ENCODE measurements at regions not wholly inside any gene's neighbourhood (a gene's known extent, or its start where the extent isn't known, plus 50 kb on each side); places are given as distances from the start of the nearest gene placed in this dataset.

- Histone ChIP-seq H3K4me2 (ENCODE audit: low read depth, low read length) (no peak overlapping the region), H3K9me3 (replicated peaks; ENCODE audit: insufficient read depth, low read length) (no peaks in the 10 kb centered on the region), H4K20me1 (ENCODE audit: insufficient read depth, low read length) (no peaks in the 10 kb centered on the region), H3K9ac (ENCODE audit: low read length) (no peak overlapping the region), H3K79me2 (ENCODE audit: low read length) (no peaks in the 10 kb centered on the region), H3K4me3 (ENCODE audit: low read length) (no peak overlapping the region), H3K4me1 (ENCODE audit: low read length) (no peaks in the 10 kb centered on the region), H3K27ac (ENCODE audit: low read length) (no peak overlapping the region), H3F3A (ENCODE audit: insufficient read depth, low read length) (no peaks in the 10 kb centered on the region), H3K36me3 (replicated peaks; ENCODE audit: insufficient read depth, low read length) (no peaks in the 10 kb centered on the region), H2AFZ (ENCODE audit: low read length) (no peak overlapping the region), H3K27me3 (replicated peaks; ENCODE audit: insufficient read depth, low read length) (no peaks in the 10 kb centered on the region), H3K9me2 (replicated peaks; ENCODE audit: insufficient read depth, low read length) (no peaks in the 10 kb centered on the region)
- TF ChIP-seq CTCF (IDR thresholded peaks at IDR 0.05; ENCODE audit: low read length) (no peak), EZH2phosphoT487 (IDR thresholded peaks at IDR 0.05; ENCODE audit: low read length) (no peak), EZH2 (optimal IDR thresholded peaks at IDR 0.05; ENCODE audit: low read depth, low read length) (no peak)
- no peak for DNase-seq
Measured at GRCh38 chr6:144896289-144896688, 611.2 kb downstream of the UTRN start.

- no peak for DNase-seq
- Histone ChIP-seq H3K9ac (ENCODE audit: low read length) (no peak overlapping the region), H3K36me3 (replicated peaks; ENCODE audit: insufficient read depth, low read length) (no peaks in the 10 kb centered on the region), H3K27me3 (replicated peaks; ENCODE audit: insufficient read depth, low read length) (no peaks in the 10 kb centered on the region), H3K4me2 (ENCODE audit: low read depth, low read length) (no peak overlapping the region), H3K4me1 (ENCODE audit: low read length) (no peaks in the 10 kb centered on the region), H3K79me2 (ENCODE audit: low read length) (no peaks in the 10 kb centered on the region), H2AFZ (ENCODE audit: low read length) (no peak overlapping the region), H3K9me2 (replicated peaks; ENCODE audit: insufficient read depth, low read length) (no peaks in the 10 kb centered on the region), H3K27ac (ENCODE audit: low read length) (no peak overlapping the region), H3F3A (ENCODE audit: insufficient read depth, low read length) (no peaks in the 10 kb centered on the region), H3K4me3 (ENCODE audit: low read length) (no peak overlapping the region), H3K9me3 (replicated peaks; ENCODE audit: insufficient read depth, low read length) (no peaks in the 10 kb centered on the region), H4K20me1 (ENCODE audit: insufficient read depth, low read length) (no peaks in the 10 kb centered on the region)
- no peak for TF ChIP-seq EZH2phosphoT487 (IDR thresholded peaks at IDR 0.05; ENCODE audit: low read length)
- no peak for TF ChIP-seq EZH2 (optimal IDR thresholded peaks at IDR 0.05; ENCODE audit: low read depth, low read length)
- TF ChIP-seq CTCF (IDR thresholded peaks at IDR 0.05; ENCODE audit: low read length) = no peak
Measured at GRCh38 chr6:144896871-144897270, 611.7 kb downstream of the UTRN start.

GRCh38 chr6:144897441-144897921 lies 612.3 kb downstream of the UTRN start:
- Histone ChIP-seq H3K4me1 (ENCODE audit: low read length) (no peaks in the 10 kb centered on the region), H3K27me3 (replicated peaks; ENCODE audit: insufficient read depth, low read length) (no peaks in the 10 kb centered on the region), H3F3A (ENCODE audit: insufficient read depth, low read length) (no peaks in the 10 kb centered on the region), H3K79me2 (ENCODE audit: low read length) (no peaks in the 10 kb centered on the region), H3K36me3 (replicated peaks; ENCODE audit: insufficient read depth, low read length) (no peaks in the 10 kb centered on the region), H3K27ac (ENCODE audit: low read length) (no peak overlapping the region), H3K4me3 (ENCODE audit: low read length) (no peak overlapping the region), H3K4me2 (ENCODE audit: low read depth, low read length) (no peak overlapping the region), H2AFZ (ENCODE audit: low read length) (no peak overlapping the region), H3K9ac (ENCODE audit: low read length) (no peak overlapping the region), H4K20me1 (ENCODE audit: insufficient read depth, low read length) (no peaks in the 10 kb centered on the region), H3K9me3 (replicated peaks; ENCODE audit: insufficient read depth, low read length) (no peaks in the 10 kb centered on the region), H3K9me2 (replicated peaks; ENCODE audit: insufficient read depth, low read length) (no peaks in the 10 kb centered on the region)
- TF ChIP-seq CTCF (IDR thresholded peaks at IDR 0.05; ENCODE audit: low read length) (no peak), EZH2phosphoT487 (IDR thresholded peaks at IDR 0.05; ENCODE audit: low read length) (no peak), EZH2 (optimal IDR thresholded peaks at IDR 0.05; ENCODE audit: low read depth, low read length) (no peak)
- no peak for DNase-seq
